Skeletal muscle satellite cell (primary cell): ENCODE measurements at regions not wholly inside any gene's neighbourhood (a gene's known extent, or its start where the extent isn't known, plus 50 kb on each side); places are given as distances from the start of the nearest gene placed in this dataset.

Source experiments
- H3K27me3 ChIP-seq: 2 replicates; pipeline ENCODE4 v1.7.0; 2013; ENCODE audit warnings: low read length; ENCODE audit not compliant: control insufficient read depth, insufficient read depth
- H3K36me3 ChIP-seq: 2 replicates; pipeline ENCODE4 v1.7.0; 2013; ENCODE audit warnings: mild to moderate bottlenecking, control low read depth, low read length; ENCODE audit not compliant: insufficient read depth
- H3K4me1 ChIP-seq: 2 replicates; pipeline ENCODE4 v1.7.0; 2013; ENCODE audit warnings: low read length; ENCODE audit not compliant: control insufficient read depth, insufficient read depth
- H3K4me2 ChIP-seq: 2 replicates; pipeline ENCODE4 v1.7.0; 2013; ENCODE audit warnings: mild to moderate bottlenecking, low read length
- H3K4me3 ChIP-seq: 2 replicates; pipeline ENCODE4 v1.7.0; 2013; ENCODE audit warnings: low read length
- H3K9ac ChIP-seq: 2 replicates; pipeline ENCODE4 v1.7.0; 2013; ENCODE audit warnings: mild to moderate bottlenecking, low read depth, low read length, moderate library complexity
- H3K9me3 ChIP-seq: replicated peaks from 2 replicates; pipeline ENCODE4 v1.7.0; 2013; ENCODE audit warnings: mild to moderate bottlenecking, control low read depth, low read length

DNA sequence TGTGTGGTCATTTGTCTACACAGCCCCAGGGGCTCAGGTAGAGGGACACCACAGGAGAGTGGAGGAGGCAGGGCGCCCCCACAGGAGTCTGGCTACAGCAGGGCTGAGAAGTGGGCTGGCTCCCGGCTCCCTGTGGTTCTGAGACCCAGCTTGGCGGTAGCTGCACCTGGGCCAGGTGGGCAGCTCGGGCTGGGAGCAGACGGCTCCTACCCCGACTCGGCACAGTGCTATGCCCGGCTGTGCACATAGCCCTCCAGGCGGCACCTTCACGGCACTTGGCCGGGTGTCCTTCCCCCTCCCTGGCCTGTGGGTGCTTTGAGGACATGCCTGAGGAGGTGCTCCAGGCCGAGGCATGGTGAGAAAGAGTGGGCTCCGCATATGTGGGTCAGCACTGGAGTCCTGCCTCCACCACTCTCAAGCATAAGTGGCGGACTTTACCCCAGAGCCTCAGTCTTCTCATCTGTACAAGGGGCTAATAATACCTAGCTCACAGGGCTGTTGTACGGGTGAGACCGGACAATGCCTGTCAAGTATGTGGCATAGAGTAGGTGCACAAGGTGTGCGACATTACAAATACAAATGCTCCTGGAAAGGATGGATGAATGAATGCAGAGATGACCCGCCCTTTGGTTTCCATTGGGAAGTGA is 50.1 kb upstream of the JPH3 start:
- Histone ChIP-seq H3K27me3 (peaks cover 54% of the 10 kb centered on the region), H3K4me3 (no peak overlapping the region)

DNA sequence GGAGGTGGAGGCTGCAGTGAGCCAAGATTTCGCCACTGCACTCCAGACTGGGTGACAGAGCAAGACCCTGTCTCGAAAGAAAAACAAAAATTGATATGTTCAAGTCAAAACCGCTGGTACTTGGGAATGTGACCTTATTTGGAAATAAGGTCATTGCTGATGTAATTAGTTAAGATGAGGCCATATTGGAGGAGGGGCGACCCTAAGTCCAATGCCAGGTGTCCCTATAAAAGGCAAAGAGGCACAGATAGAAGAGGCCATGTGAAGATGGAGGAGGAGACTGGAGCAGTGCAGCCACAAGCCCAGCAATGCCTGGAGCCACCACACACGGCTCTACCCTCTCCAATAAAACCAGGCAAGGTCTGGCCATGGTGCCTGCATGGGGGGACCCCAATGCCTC is 50.8 kb upstream of the JPH3 start:
- Histone ChIP-seq H3K9ac (no peak overlapping the region), H3K36me3 (no peaks in the 10 kb centered on the region), H3K4me2 (no peak overlapping the region), H3K9me3 (no peaks in the 10 kb centered on the region), H3K27me3 (peaks cover 52% of the 10 kb centered on the region), H3K4me1 (no peaks in the 10 kb centered on the region), H3K4me3 (no peak overlapping the region)

More for the DNA sequence above, 50.1 kb upstream of the JPH3 start:
- Histone ChIP-seq H3K36me3 (no peaks in the 10 kb centered on the region), H3K4me1 (peaks cover 6% of the 10 kb centered on the region), H3K4me2 (no peak overlapping the region), H3K9me3 (no peaks in the 10 kb centered on the region), H3K9ac (no peak overlapping the region)

DNA sequence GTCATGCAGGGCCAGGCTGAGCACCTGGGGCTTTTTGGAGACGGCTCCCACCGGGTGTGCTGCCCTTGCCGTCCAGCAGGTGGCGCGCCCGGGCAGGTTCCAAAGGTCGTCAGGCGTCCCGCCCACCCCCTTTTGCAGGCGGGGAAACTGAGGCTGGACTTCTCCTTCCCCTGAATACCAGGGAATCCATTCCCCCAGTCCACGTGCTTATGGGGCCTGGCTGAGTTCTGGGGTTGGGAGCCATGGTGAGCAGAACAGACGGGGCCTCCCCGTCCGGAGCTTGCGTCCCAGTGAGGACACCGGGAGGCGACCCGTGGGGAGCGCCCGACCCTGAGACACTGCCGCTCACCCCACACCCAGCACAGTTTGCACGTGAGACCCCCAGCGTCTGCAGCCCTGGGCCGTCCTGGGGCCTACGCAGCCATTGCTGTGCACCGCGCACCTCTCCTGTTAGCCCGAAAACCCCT is 51.8 kb upstream of the JPH3 start:
- H3K4me2 ChIP-seq: no peak overlapping the region
- no peaks in the 10 kb centered on the region for H3K9me3 ChIP-seq
- H3K27me3 ChIP-seq: peaks cover 52% of the 10 kb centered on the region
- H3K36me3 ChIP-seq: no peaks in the 10 kb centered on the region
- H3K9ac ChIP-seq: no peak overlapping the region
- no peaks in the 10 kb centered on the region for H3K4me1 ChIP-seq
- H3K4me3 ChIP-seq: no peak overlapping the region

DNA sequence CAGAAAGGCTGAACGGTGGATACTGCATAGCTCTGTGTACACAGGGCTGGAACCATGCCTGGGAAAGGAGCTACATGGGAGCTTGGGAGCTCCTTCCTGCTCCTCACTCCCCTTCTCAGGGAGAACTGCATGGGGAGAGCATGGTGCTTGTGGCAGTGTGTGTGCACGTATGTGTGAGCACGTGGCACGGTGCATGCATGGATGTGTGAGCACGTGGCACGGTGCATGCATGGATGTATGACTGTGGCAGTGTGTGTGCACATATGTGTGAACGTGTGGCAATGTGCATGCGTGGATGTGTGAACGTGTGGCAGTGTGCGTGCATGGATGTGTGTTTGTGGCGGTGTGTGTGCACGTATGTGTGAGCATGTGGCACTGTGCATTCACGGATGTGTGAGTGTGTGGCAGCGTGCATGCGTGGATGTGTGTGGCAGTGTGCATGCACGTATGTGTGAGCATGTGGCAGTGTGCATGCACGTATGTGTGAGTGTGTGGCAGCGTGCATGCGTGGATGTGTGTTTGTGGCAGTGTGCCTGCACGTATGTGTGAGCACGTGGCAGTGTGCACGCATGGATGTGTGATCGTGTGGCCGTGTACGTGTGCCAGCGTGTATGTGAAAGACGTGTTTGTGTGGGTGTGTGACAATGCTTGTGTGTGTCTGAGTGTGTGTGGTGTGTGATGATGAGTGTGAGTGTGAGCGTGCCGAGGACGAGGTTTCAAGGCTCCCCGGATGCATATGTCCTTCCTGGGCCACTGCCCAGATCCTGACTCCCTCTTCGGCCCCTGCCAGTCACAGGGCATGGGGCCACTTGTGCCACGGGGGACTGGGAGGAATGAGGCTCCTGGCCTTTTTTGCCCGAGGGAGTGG is 52.4 kb upstream of the JPH3 start:
- Histone ChIP-seq H3K9me3 (no peaks in the 10 kb centered on the region), H3K9ac (no peak overlapping the region), H3K4me1 (no peaks in the 10 kb centered on the region), H3K27me3 (peaks cover 54% of the 10 kb centered on the region), H3K4me3 (no peak overlapping the region), H3K4me2 (no peak overlapping the region), H3K36me3 (no peaks in the 10 kb centered on the region)

DNA sequence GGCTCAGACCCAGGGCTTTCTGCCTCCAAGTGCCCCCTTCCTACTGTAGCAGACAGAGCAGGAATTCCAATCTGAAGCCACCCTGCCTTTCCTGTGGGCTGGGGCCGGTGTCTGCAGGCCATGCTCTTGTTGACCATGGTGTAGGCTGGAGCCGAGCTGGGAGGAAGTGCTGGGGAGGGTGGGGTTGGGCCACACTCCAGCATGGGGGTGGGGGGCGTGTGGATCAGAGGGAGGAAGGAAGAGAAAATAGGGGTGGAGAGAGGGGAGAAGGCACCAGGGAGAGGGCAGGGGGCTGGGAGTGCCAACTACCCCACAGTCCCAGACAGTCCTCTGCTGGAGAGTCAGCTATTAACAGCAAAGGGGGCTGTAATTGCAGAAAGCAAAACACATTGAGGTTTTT is 54.3 kb upstream of the JPH3 start:
- Histone ChIP-seq H3K4me1 (no peaks in the 10 kb centered on the region), H3K36me3 (no peaks in the 10 kb centered on the region), H3K27me3 (peaks cover 57% of the 10 kb centered on the region), H3K9me3 (no peaks in the 10 kb centered on the region), H3K4me3 (no peak overlapping the region), H3K9ac (no peak overlapping the region), H3K4me2 (no peak overlapping the region)

DNA sequence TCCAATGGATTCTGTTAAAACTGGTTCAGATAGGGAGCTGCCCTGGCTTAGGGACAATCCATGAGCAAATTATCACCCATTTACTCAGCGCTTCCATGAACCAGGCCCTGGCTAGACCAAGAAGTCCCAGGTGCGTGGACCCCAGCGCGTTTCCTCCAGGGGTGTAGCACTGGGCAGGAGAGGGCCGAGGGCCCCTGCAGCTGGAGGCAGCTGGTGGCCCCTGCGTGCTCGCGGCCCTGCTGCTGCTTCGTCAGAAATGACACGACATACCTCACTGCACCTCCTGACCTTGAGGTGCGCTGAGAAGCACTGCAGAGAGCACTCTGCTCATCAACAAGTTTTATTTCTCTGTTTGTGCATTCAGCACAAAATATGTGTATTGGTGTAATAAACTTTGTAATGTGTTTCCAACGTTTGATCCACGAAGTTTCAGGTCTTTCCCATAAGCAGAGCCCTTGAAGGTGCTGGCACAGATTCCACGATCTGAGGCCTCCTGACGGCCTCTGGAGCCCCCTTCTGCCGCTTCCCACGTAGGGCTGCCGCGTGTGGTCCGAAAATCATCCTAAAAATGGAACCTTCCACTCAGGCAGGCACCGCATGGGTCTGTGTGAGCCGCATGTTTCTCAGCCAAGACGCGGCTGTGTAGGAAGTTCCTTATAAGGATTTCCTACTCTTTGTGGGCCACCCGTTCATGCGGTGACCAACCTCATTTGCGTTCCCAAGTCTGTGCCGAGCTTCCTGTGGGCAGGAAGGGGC is 50.8 kb upstream of the ZCCHC14 start:
- Histone ChIP-seq H3K4me2 (no peak overlapping the region), H3K9ac (no peak overlapping the region), H3K27me3 (peaks cover 76% of the 10 kb centered on the region), H3K4me3 (no peak overlapping the region), H3K36me3 (no peaks in the 10 kb centered on the region), H3K9me3 (no peaks in the 10 kb centered on the region), H3K4me1 (peaks cover 7% of the 10 kb centered on the region)

DNA sequence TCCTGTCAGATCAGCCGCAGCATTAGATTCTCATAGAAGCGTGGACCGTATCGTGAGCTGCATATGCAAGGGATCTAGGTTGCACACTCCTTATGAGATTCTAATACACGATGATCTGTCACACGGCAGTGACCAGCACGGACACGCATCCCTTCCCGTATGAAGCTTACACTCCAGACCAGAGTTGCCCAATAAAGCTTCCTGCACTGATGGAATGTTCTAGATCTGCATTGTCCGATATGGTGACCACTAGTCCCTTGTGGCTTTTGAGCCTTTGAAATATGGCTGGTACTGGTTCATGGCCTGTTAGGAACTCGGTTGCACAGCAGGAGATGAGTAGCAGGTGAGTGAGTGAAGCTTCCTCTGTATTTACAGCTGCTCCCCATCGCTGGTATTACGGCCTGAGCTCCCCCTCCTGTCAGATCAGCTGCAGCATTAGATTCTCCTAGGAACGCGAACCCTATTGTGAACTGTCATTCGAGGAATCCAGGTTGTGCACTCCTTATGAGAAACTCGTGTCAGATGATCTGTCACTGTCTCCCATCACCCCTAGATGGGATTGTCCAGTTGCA is 49.8 kb upstream of the ZCCHC14 start:
- H3K27me3 ChIP-seq: peaks cover 76% of the 10 kb centered on the region
- no peak overlapping the region for H3K9ac ChIP-seq
- no peak overlapping the region for H3K4me3 ChIP-seq
- no peak overlapping the region for H3K4me2 ChIP-seq
- no peaks in the 10 kb centered on the region for H3K9me3 ChIP-seq
- no peaks in the 10 kb centered on the region for H3K36me3 ChIP-seq
- H3K4me1 ChIP-seq: peaks cover 7% of the 10 kb centered on the region
